HepG2 (cell line): ENCODE measurements at regions not wholly inside any gene's neighbourhood (a gene's known extent, or its start where the extent isn't known, plus 50 kb on each side); places are given as distances from the start of the nearest gene placed in this dataset.

Source experiments
- ATAC-seq: fragments of 200-7000 bp; cut with Tn5 transposase; 3 replicates; pipeline ENCODE4 v1.9.1; 2020; ENCODE audit warnings: mild to moderate bottlenecking, moderate library complexity
- BruUV-seq: library from RNA; stranded (reverse); fragments of 400-500 nt; replicated peaks from 2 replicates; lab custom pipeline; 2021; lab: Mats Ljungman, UMichigan
- CTCF ChIA-PET: fragments of 300-600 bp; formaldehyde crosslinking; extraction: SDS; loops from one replicate; lab custom pipeline; 2021; ENCODE audit warnings: low total read pairs, inconsistent platforms, low intra/inter-chr PET ratio; lab: Yijun Ruan, JAX
- POLR2A ChIA-PET: fragments of 350-600 bp; sonication (Branson Sonifier 250); formaldehyde crosslinking; loops from one replicate; lab custom pipeline; 2020; ENCODE audit warnings: antibody characterized with exemption, inconsistent platforms; lab: Yijun Ruan, JAX
- DNase-seq: peaks from one replicate; pipeline ENCODE4 v3.0.0-alpha.2; 2015; ENCODE audit warnings: low spot score
- FAIRE-seq: peaks from 3 replicates; lab custom pipeline; 2011; peaks lifted over from hg19 to GRCh38; lab: Jason Lieb, UNC
- H2AFZ ChIP-seq: one replicate; pipeline ENCODE4 v1.6.1; 2011; ENCODE audit warnings: low read length, inconsistent platforms
- H3K27ac ChIP-seq: fragments of 300-600 bp; 3 replicates; pipeline ENCODE4 v1.8.0; 2011; ENCODE audit warnings: mixed run types, mild to moderate bottlenecking, mixed read lengths, low read length, inconsistent platforms; ENCODE audit not compliant: insufficient read depth; ENCODE audit errors: extremely low read length
- H3K27me3 ChIP-seq, 2 experiments: fragments of 200-600 bp in 1 of 2; 2 replicates in 1 of 2; 3 replicates in 1 of 2; pipeline versions ENCODE4 v1.6.0 to v1.8.0; 2011; ENCODE audit warnings: low read length in 2 of 2, mild to moderate bottlenecking in 2 of 2, moderate library complexity in 2 of 2, inconsistent platforms in 1 of 2; ENCODE audit not compliant: insufficient read depth in 2 of 2, control insufficient read depth in 1 of 2
- H3K36me3 ChIP-seq, 2 experiments: fragments of 200-600 bp in 1 of 2; replicated peaks in 1 of 2; 2 replicates in 1 of 2; 3 replicates in 1 of 2; pipeline versions ENCODE4 v1.5.1 to v1.8.0; 2011; ENCODE audit warnings: low read length in 2 of 2, inconsistent platforms in 1 of 2; ENCODE audit not compliant: insufficient read depth in 2 of 2, control insufficient read depth in 1 of 2
- H3K4me1 ChIP-seq: 2 replicates; pipeline ENCODE4 v1.5.1; 2012; ENCODE audit warnings: low read length, inconsistent platforms; ENCODE audit not compliant: insufficient read depth
- H3K4me2 ChIP-seq: 2 replicates; pipeline ENCODE4 v1.6.0; 2011; ENCODE audit warnings: low read depth, low read length, inconsistent platforms
- H3K4me3 ChIP-seq, 3 experiments: fragments of 200-600 bp in 1 of 3; sonication (generic), shearing (Covaris generic) in 1 of 3; replicated peaks in 1 of 3; 2 replicates each; pipeline ENCODE4 v1.5.1; 2011 to 2016; ENCODE audit warnings: low read length in 3 of 3, inconsistent platforms in 2 of 3, low read depth in 2 of 3, mild to moderate bottlenecking in 2 of 3, control low read depth in 1 of 3, mixed read lengths in 1 of 3; ENCODE audit not compliant: insufficient read depth in 1 of 3
- H3K79me2 ChIP-seq: one replicate; pipeline ENCODE4 v1.6.1; 2011; ENCODE audit warnings: low read length, inconsistent platforms; ENCODE audit not compliant: insufficient read depth
- H3K9ac ChIP-seq: 2 replicates; pipeline ENCODE4 v1.6.0; 2011; ENCODE audit warnings: mild to moderate bottlenecking, low read depth, low read length, inconsistent platforms; ENCODE audit not compliant: insufficient read depth
- H3K9me3 ChIP-seq: 2 replicates; pipeline ENCODE4 v1.5.1; 2012; ENCODE audit warnings: mild to moderate bottlenecking, low read length
- H4K20me1 ChIP-seq: 2 replicates; pipeline ENCODE4 v1.6.0; 2011; ENCODE audit warnings: inconsistent platforms, mild to moderate bottlenecking, low read length, moderate library complexity; ENCODE audit not compliant: insufficient read depth
- ATRX ChIP-seq: sonication (generic); formaldehyde crosslinking; IDR thresholded peaks from 2 replicates; pipeline ENCODE4 v1.4.0; 2020; ENCODE audit warnings: missing genetic modification reagents, borderline replicate concordance
- EEA1 ChIP-seq: sonication (generic); formaldehyde crosslinking; IDR thresholded peaks from 2 replicates; pipeline ENCODE4 v1.5.1; 2020; ENCODE audit warnings: mild to moderate bottlenecking, missing genetic modification reagents, borderline replicate concordance
- FIP1L1 ChIP-seq: fragments of 200-400 bp; formaldehyde crosslinking; IDR thresholded peaks from 2 replicates; pipeline ENCODE4 v1.6.1; 2018; ENCODE audit warnings: low read depth, mild to moderate bottlenecking, low read length, moderate library complexity, borderline replicate concordance; ENCODE audit not compliant: insufficient read depth
- KLF13 ChIP-seq: sonication (generic); formaldehyde crosslinking; IDR thresholded peaks from 2 replicates; pipeline ENCODE4 v1.4.0; 2020; ENCODE audit warnings: mild to moderate bottlenecking, missing genetic modification reagents
- LCORL ChIP-seq, 2 experiments: fragments of 450-650 bp in 1 of 2; sonication (generic) in 1 of 2; formaldehyde crosslinking in 1 of 2; IDR thresholded peaks; 2 replicates each; pipeline versions ENCODE4 v1.5.0 to v1.6.1; 2017 to 2020; ENCODE audit warnings: antibody characterized with exemption in 1 of 2, missing genetic modification reagents in 1 of 2
- MIER2 ChIP-seq: IDR thresholded peaks from 2 replicates; pipeline ENCODE4 v1.6.1; 2016; ENCODE audit warnings: missing biosample characterization, missing genetic modification reagents
- NRL ChIP-seq: sonication (generic); formaldehyde crosslinking; IDR thresholded peaks from 2 replicates; pipeline ENCODE4 v1.5.0; 2020; ENCODE audit warnings: missing genetic modification reagents, mild to moderate bottlenecking, moderate library complexity, borderline replicate concordance
- PPARG ChIP-seq: conservative IDR thresholded peaks from 2 replicates; pipeline ENCODE4 v1.6.1; 2016; ENCODE audit warnings: missing biosample characterization, missing genetic modification reagents
- RARA ChIP-seq: IDR thresholded peaks from 2 replicates; pipeline ENCODE4 v1.6.1; 2016; ENCODE audit warnings: missing genetic modification reagents, missing compliant biosample characterization
- RARG ChIP-seq: sonication (generic); formaldehyde crosslinking; IDR thresholded peaks from 2 replicates; pipeline ENCODE4 v1.4.0; 2020; ENCODE audit warnings: low read depth, mild to moderate bottlenecking, missing genetic modification reagents
- SNAPC5 ChIP-seq: sonication (generic); formaldehyde crosslinking; IDR thresholded peaks from 2 replicates; pipeline ENCODE4 v1.8.1; 2023; ENCODE audit warnings: mild to moderate bottlenecking, missing genetic modification reagents, borderline replicate concordance
- TRIM24 ChIP-seq: sonication (generic); formaldehyde crosslinking; IDR thresholded peaks from 2 replicates; pipeline ENCODE4 v1.8.0; 2022; ENCODE audit warnings: mild to moderate bottlenecking, missing genetic modification reagents
- ZNF276 ChIP-seq: sonication (generic); formaldehyde crosslinking; IDR thresholded peaks from 2 replicates; pipeline ENCODE4 v1.4.0; 2020; ENCODE audit warnings: mild to moderate bottlenecking, low read depth, missing genetic modification reagents
- ZNF550 ChIP-seq: sonication (generic); formaldehyde crosslinking; IDR thresholded peaks from 2 replicates; pipeline ENCODE4 v1.4.0; 2020; ENCODE audit warnings: mild to moderate bottlenecking, missing genetic modification reagents, borderline replicate concordance
- WGBS: methylation state at CpG from one replicate; pipeline ENCODE4 v1.1.6; 2017; ENCODE audit warnings: low lambda C conversion rate; 5-methylcytosine and 5-hydroxymethylcytosine counted together
- in situ Hi-C: cut with HindIII; loops from 2 replicates; pipeline ENCODE4 v1.10.0; 2017; ENCODE audit warnings: low pct_unique_long_range_greater_than_20kb; ENCODE audit not compliant: extremely low pct_ligation_motif_present
- intact Hi-C: fragments of 100-400 bp; cut with micrococcal nuclease; formaldehyde crosslinking; loops from one replicate; pipeline ENCODE4 v1.10.0; 2022; ENCODE audit not compliant: unreplicated experiment

GRCh38 chr5:2608391-2608790, 143.1 kb downstream of the IRX2 start (continued):
- TF ChIP-seq TRIM24: no peak
- TF ChIP-seq ZNF276 (CRISPR knock-in tag): no peak
- no peak for TF ChIP-seq KLF13 (CRISPR knock-in tag)
- TF ChIP-seq LCORL (IDR thresholded peaks at IDR 0.05): no peak
- TF ChIP-seq LCORL (CRISPR knock-in tag; IDR thresholded peaks at IDR 0.05): no peak
- no peak for TF ChIP-seq PPARG (CRISPR knock-in tag)

- CTCF ChIA-PET: no interaction called here
- Histone ChIP-seq H3K4me2 (no peak overlapping the region), H3K4me3 (no peak overlapping the region), H3K36me3 (no peaks in the 10 kb centered on the region), H3K27ac (no peak overlapping the region), H3K9ac (no peak overlapping the region), H3K27me3 (peaks cover 1 to 13% of the 10 kb centered on the region in 2 experiments; a peak in 1 of 5 replicates), H3K4me1 (no peaks in the 10 kb centered on the region), H3K9me3 (no peaks in the 10 kb centered on the region; the same call in 1 of the 2 replicates), H4K20me1 (no peaks in the 10 kb centered on the region), H3K79me2 (no peaks in the 10 kb centered on the region), H2AFZ (no peak overlapping the region)
- ATAC-seq (no peak), DNase-seq (no peak), FAIRE-seq (no peak)
- 25% methylated on average over 6 of the region's 6 CpGs for WGBS
- POLR2A ChIA-PET: no interaction called here
- intact Hi-C loops (no loop called here), in situ Hi-C loops (no loop called here)
- TF ChIP-seq RARA (CRISPR knock-in tag): no peak
- TF ChIP-seq NRL (CRISPR knock-in tag): no peak
- no peak for TF ChIP-seq ZNF550
- TF ChIP-seq MIER2: no peak
- no peak for TF ChIP-seq RARG
- TF ChIP-seq ATRX (CRISPR knock-in tag): no peak
- TF ChIP-seq FIP1L1: no peak
- TF ChIP-seq SNAPC5 (CRISPR knock-in tag): no peak
- no peak for TF ChIP-seq EEA1 (CRISPR knock-in tag)
- no TSS peak for BruUV-seq
Observed at GRCh38 chr5:2607598-2607997, 143.9 kb downstream of the IRX2 start.
